Left kidney (tissue), 1 donor: ENCODE measurements at regions not wholly inside any gene's neighbourhood (a gene's known extent, or its start where the extent isn't known, plus 50 kb on each side); places are given as distances from the start of the nearest gene placed in this dataset.

ENCODE experiments used
- DNase-seq: peaks from one replicate; pipeline ENCODE4 v3.0.0-alpha.2; 2013

DNA sequence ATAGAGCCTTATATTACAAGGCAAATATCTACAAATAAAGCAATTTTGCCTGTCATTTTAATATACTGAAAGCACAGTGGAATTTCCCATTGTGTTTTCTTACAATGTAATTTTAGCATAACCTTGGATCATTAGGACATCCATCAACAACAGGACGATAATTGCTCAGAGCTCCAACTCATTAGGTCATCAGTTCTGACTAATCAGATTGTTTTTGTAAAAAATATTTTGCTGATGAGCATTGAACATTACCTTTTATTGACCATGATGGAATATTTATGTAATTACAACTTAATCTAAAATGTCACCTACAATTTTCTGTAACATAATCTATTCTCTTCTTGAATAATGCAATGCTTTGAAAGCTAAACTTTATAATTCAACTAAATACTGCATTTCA lies 215.3 kb upstream of the DSEL start:
- DNase-seq: no peak

DNA sequence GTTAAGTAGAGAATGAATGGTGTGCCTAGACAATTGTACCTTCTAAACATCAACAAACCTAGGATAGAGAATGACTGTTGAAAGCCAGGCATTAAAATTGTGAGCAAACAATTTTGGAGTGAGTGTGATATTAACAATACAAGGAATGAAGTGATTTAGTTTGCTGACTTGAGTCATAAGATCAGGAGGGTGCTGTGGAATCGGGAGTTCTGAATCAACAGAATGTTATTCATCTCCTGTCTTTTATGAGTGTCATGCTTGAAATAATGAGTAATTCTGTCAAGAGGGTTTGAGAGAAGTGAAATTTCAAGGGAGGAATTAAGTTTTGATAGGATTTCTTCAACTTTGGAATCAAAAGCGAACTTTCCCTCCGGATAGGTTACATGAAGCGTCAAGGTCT lies 214.4 kb upstream of the DSEL start:
- no peak for DNase-seq

DNA sequence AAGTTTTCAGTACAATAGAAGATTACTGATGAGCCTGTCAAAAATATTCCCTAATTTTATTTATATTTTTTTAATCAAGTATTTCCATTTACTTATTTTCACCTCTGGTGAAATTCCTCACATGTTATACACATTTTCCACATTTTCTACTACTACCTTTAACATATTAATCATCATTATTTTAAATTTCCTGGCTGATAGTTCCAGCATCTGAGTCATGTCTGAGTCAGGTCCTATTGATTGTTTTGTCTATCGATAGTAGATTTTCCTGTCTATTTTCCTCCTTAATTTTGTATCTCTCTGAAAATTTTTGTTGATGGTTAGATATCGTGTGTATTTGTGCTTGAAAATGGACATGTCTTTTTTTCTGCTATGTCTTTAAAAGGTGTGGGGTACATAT lies 211.8 kb upstream of the DSEL start:
- no peak for DNase-seq

DNA sequence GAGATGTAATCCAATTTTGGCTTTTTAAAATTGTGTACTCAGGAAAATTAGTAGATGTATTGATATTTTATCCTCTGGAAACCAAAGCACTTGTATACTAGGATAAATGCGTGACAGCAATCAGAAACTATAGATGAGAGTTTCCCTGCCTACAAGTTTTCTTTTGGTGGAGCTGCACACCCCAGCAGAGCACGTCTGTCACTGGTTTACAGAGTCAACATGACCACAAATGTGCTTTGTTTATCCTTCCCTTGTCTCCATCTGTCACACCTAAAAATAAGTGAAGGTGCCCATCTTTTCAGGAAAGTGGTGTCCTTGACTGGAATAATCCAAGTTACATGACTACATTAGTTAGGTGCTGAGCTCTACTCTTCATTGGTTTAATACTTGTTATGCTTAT lies 210.4 kb upstream of the DSEL start:
- no peak for DNase-seq

DNA sequence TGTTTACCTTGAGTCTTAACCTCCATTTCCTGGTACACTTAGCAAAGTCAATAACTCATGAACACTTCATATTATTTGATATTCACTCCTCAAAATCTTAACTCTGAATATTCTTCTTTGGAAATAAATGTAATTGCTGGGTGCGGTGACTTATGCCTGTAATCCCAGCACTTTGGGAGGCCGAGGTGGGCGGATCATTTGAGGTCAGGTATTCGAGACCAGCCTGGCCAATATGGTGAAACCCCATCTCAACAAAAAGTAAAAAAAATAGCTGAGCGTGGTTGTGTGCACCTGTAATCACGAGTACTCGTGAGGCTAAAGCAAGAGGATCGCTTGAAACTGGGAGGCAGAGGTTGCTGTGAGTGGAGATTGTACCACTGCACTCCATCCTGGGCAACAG lies 201.3 kb upstream of the DSEL start:
- DNase-seq: no peak

DNA sequence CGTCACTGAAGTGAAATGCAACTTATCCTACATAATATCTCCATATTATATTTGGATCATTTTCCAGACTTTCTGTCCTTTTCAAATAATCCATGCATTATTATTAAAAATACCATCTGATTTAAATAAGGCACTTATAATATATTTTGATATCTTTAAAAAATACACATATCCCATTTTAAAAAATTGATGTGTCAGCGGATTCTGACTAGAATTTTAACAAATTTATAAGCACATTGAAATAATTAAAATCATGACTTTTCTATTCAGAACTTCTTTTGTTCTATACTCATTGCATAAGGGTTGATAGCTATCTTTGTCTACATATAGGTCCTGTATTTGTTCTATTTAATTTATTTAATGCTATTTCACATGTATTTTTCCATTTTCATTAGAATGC lies 199.0 kb upstream of the DSEL start:
- DNase-seq: no peak

DNA sequence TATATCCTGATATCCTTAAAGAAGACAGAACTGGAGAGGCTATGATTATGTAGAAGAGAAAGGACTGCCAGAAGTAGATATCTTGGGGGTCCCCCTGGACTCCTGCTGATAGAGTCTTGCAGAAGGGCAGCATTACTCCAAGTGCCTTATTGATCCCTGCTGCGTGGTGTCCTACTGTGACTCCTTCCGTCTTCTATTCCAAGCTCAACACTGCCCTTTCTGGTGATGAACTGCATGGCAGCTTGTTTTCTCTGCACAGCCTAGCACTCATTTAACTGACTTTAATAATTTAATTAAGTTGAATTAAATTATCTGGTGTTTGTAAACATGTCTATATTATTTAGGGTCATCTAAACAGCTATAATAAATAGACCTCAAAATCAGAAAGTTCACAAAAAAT lies 194.1 kb upstream of the DSEL start:
- no peak for DNase-seq

DNA sequence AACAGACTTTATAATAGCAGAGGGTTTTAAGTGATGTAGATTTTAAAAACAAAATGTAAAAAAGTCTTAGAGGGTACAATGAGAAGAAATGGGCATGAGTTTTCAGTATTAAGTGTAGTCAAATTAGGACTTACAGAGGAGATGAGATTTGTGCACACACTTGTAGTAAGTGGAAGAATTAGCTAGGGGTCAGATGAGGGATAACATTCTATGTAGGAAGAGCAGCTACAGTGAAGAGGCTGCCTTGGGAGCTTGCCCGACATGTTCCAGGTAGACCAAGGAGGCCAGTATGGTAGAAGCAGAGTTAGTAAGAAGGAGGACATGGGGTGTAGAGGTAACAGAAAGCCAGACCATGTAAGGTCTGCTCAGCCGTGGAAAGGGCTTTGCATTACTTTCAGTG lies 189.2 kb upstream of the DSEL start:
- no peak for DNase-seq

DNA sequence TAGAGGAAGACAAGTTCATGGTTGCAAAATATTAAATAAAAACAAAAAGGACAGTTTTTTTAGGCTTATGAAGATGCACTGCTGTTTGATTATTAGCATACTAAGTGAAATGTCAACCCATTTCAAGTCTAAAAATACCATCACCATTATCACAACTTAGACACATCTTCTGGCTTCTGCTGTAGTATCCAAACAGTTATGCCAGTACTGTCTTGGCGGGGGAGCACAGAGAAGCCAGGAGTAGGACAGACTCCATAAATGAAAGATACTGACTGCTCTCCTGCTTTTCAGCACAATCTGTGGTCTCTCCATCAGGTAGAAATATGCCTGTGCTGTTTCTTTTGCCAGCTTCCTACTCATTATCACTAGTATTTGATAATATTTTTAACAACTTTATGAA lies 179.2 kb upstream of the DSEL start:
- no peak for DNase-seq

DNA sequence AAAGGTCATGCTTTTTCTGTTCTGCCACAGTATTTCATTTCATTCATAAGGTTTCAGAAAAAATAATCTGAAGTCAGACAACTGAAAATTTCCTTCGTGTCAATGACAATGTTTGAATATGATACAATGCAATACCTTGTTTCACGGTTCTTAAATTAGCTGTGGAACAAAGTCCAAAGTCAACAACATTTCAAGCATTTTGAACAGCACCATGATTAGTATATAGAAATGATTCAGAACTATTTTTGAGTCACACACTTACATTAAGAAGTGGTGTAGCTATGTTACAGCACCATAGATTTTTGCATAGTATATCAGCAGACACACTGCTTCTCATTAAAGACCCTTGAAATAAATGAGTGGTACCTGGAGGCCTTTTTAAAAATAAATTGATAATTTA lies 178.3 kb upstream of the DSEL start:
- DNase-seq: no peak

DNA sequence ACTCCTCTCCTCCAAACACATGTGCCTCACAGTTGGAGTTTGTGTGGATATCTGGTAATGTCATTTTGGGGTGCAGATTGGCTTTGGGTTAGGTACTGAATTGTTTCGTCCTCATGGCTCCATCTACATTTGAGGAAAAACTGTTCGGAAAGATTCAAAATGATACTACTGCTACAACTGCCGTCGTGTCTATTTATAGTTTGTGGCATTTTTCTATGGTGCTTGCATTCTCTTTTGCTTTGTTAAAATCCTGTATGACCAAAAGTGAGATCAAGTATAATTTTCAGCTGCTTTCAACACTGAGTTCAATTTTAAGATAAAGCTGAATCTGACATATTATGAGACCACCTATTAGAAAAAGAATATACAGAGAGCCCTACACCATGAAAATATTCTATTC lies 176.3 kb upstream of the DSEL start:
- no peak for DNase-seq

DNA sequence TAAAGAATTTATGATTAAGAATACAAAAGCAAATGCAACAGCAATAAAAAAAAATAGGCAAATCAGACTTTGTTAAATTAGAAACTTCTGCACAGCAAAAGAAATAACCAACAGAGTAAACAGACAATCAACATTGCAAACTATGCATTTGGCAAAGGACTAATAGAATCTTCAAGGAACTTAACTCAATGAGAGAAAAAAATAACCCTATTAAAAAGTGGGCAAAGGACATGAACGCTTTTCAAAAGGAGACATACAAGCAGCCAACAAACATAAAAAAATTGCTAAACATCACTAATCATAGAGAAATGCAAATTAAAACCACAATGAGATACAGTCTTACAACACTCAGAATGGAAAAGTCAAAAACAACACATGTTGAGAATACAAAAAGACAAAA lies 166.0 kb upstream of the DSEL start:
- no peak for DNase-seq

DNA sequence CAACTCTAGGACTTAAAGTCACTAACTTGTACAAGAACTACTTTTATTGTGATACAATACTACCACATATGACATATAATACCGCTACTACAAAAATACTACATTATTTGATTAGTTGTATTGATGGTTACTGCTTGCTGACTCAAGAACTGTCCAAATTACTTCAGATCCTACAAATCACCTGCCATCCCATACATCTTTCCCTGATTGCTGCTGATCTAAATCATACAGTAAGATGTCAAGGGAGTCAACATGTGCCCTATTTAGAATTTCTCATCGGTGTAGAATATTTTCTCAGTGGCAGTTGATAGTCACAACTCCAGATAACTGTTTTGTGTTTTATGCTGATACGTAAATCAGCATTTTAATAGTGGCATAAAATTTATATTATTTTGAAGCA lies 161.0 kb upstream of the DSEL start:
- DNase-seq: no peak

DNA sequence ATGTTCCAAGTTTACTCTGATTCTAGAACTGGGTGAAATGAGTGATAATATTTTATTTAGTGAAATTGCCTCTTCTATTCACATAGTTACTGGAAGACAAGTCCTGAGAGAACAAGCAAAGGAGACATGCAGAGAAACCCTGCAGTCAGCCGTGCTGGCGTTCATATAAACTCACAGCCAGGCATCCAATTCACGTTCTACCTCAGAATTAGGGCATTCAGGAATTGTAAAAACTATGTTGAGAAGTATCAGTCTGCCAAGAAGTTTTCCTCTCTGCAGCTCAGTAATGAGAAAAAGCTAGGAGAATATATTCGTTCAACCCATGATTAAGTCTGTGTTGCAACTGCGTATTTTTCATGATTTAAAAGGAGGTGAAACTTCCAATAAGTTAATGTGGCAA lies 156.2 kb upstream of the DSEL start:
- DNase-seq: no peak

DNA sequence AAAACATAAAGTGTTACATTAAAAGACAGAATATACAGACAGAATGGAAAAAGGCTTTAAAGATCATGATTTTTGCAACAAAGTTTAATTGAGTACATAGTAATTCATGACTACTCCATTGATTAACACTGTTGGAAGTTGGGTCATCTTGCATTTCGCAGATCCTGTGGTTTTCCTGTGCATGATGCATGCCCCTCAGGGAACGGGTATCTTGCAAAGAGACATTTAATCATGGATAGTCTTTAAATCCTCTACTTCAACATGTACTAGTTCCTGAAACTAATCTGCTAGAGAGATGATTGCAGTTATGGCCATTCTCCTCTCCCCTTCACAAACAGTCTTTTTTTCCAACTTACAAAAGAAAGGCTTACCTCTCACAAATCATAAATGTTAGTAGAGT lies 155.6 kb upstream of the DSEL start:
- DNase-seq: no peak

DNA sequence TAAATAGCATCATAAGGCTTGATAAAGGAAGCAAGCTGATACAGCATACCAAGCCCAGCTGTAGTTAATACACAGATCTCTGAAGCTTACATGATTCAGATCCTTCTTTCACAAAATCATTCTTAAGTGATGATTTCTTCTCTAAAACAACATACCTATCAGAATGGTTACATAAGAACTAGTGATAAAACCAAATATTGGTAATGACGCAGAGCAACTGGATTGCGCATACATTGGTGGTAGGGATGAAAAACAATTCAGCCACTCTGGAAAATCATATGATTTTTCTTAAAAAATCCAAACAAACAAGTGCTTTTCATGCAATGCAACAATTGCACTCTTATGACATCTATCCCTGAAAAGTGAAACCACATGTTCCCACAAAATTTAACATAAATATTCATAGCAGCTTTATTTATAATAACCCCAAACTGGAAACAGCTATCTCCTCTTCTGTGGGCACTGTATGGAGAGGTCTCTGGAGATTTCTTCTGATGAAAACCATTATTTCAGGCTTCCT lies 153.6 kb upstream of the DSEL start:
- no peak for DNase-seq

DNA sequence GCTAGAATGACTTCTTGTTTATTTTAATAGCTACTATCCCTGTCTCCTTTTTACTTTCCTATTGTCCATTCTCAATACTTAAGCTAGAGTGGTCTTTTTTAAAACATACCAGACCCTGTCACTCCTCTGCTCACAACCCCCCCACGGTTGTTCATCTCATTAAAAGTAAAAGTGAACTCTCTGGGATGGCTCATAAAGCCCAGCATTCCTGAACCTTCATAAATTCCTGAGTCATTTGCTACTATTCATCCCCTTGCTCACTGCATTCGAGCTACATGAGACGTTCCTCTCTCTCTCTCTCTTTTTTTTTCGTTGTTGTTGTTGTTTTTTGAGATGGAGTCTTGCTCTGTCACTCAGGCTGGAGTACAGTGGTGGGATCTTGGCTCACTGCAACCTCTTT lies 148.7 kb upstream of the DSEL start:
- DNase-seq: no peak

DNA sequence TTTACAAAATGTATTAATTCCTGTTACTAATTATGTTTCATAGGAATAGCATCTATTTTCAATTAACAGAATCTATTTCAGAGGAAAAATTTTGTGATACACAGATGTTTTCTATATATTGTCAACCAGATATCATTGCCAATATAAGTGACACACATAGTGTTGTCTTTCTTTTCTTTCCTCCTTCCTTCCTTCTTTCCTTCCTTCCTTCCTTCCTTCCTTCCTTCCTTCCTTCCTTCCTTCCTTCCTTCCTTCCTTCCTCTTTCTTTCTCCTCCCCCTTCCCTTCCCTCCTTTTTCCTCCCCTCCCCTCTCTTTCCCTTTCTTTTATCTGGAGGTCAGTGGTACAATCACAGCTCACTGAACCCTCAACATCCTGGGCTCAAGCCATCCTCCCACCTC lies 146.5 kb upstream of the DSEL start:
- no peak for DNase-seq

DNA sequence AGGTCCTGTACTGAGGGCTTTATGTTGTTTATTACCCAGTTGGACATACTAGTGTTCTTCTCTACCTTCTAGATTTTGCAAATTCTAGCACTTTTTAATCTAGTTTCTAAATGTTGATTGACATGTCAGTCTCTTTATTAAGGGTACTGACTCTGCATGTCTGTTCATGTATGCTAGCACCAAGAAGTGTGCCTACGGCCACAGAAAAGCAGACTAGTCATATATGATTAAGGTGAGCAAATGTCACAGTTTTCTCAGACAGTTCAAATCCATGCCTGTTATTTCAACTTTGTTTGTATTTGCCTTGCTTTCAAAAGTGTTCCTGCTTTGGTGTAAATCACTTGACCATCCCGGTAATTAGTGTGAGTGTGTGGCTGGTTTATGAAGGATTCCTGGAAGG lies 145.0 kb upstream of the DSEL start:
- DNase-seq: no peak

DNA sequence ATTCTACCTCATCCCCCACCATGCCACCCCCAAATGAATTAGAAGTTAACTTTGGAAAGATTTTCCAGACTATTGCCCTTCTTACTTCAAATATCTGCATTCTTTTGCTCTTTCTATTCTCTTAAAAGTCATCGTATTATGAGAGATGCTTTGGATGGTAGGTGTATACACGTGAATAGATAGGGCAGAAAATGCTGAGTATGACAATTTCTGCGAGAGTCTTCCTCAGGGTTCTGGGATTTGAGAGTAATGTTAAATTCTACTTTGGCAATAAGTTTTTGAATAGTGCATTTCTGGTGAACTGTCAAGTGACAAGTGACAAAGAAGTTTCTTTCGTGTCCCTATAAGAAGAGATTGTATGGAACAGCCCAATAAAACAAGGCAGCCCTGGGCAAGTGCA lies 137.6 kb upstream of the DSEL start:
- DNase-seq: no peak

DNA sequence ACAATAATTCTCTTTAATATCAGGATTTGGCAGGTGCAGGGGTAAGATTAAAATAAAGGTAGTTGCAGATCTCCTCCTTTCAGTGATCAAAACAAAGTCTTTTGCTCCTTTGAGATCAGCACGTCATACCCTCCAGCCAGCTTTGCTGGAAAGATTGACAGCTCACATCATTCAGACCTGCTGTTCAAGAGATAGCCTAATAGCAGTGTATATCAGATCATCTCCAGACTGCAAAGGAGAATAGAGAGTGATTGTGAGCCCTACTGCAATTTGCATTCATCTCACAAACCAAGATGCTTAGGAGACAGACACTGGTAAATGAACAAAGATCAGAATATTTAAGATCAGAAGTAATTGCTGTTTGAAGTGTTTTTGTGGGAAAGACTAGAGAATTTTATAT lies 135.8 kb upstream of the DSEL start:
- no peak for DNase-seq

DNA sequence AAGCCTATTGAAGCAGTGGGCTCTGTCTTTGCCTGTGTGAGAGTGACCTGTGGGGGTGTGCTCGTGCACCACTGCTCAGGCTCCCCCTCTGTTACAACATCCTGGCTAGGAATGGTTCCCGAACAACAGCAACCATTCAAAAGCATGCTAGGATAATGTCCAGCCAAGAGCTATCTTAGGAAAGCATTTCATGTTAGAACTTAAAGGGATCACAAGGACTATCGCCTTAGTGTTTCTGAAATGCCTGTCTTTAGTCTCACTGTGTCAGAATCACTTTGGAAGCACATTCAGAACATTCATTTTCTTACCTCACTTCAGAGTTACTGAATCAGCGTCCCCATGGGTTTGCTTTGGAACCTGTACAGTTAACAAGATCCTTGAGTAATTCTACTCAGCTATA lies 134.9 kb upstream of the DSEL start:
- no peak for DNase-seq

DNA sequence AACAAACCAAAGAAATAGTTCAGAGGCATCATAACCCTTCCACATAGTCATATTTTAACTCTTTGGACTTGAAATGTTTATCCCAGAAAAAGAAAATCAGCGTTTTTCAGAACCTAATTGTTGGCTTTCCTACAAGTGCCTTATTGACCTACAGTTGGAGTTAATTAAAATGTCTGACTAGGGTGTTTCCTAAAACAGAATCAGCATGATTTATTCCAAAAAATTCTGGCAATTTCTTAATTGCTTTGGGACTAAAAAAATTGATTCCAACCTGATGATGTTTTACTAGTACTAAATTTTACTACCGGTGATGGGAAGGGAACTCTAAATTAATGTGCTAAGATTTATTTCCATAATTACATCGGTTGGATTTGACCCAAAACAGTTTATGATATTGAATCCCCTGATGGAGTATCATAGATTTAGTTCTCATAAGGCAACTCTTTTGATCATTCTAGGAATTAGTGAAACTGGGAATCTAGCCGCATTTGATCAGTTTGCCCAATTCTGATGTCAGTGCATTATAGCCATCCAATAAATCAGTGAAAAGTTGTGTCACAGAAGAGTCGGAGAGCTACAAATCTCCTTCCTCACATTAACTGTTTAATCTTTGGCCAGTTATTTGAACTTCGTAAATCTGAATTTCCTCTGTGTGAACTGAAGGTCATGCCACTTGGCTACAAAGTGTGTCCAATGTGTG lies 134.3 kb upstream of the DSEL start:
- DNase-seq: no peak

DNA sequence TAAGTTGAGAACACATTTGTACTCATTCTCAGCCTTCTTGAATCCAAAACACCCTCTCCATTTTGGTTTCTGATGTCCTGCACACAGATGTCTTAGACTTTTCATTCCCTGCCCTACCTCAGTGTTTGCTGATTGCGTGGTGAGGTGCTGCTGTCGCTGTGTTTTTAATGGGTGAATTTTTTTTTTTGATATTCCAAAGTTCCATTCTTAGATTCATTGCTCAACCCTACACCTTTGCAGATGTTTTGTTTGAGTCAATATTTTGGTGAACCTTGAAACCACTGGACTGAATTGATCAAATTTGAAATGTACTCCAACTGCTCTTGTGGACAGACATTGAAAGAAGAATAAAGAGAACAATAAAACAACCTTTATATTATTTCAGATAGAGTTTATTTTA lies 130.4 kb upstream of the DSEL start:
- no peak for DNase-seq

DNA sequence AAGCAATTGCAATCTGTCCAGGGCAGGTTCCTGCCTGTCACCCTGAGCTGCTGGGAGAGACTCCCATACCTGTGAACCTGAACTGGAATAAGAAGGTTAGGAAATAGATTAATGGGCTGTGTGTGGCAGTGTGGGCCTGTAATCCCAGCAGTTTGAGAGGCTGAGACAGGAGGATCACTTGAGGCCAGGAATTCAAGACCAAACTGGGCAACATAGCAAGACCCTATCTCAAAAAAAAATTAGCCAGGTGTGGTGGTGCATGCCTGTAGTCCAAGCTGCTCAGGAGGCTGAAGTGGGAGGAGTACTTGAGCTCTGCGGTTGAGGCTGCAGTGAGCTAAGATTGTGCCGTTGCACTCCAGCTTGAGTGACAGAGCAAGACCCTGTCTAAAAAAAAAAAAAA lies 127.7 kb upstream of the DSEL start:
- DNase-seq: no peak
